HG03280 (cell line): ENCODE measurements at regions not wholly inside any gene's neighbourhood (a gene's known extent, or its start where the extent isn't known, plus 50 kb on each side); places are given as distances from the start of the nearest gene placed in this dataset.

ENCODE experiments used
- ATAC-seq: cut with Tn5 transposase; IDR thresholded peaks from one replicate; pipeline ENCODE4 v1.9.1; 2021; ENCODE audit warnings: mild to moderate bottlenecking, moderate library complexity; ENCODE audit not compliant: unreplicated experiment

DNA sequence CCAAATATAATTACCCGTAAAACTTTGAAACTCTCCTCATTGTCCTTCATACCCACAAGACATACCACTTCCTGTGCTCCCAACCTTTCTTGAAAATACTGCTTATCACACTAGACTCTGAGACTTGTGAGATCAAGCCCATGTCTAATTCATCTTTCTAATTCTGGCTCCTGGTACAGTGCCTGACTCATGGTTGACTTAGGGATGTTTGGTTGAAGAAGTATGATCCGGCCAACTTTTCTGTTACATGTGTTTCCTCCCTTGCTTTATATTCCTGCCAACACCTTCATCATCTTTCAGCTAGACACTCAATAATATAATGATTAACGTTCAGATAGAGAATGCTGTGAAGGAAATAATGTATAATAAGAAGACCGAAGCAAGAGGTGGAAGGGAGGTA is 58.2 kb downstream of the MEX3B start:
- ATAC-seq, result no peak

GRCh38 chr15:81983497-81983896 is 62.3 kb downstream of the MEX3B start:
- ATAC-seq, result no peak

- ATAC-seq, result no peak
Measured at GRCh38 chr15:81982808-81983207, 63.0 kb downstream of the MEX3B start.

DNA sequence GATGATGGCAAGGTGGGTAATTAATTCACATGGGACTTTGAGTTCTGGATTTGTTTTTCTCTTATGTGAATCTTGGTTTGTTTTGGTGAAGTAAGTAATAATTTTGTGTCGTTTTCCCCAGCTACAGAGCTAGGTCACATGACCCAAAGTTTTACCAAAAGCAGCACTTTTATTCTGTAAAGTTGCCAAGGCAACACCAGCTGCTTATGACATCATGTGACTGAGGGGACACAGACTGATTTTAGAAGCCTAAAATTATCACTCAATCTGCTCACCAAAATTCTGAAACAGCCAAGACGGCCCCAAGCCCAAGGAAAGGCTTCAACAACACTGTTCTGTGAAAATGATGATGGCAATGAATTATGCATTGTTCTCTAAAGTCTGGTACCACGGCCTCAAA is 63.9 kb downstream of the MEX3B start:
- no peak for ATAC-seq

- no peak for ATAC-seq
Measured at GRCh38 chr15:81977464-81977863, 68.4 kb downstream of the MEX3B start.

- ATAC-seq, result no peak
Measured at GRCh38 chr15:81968691-81969090, 77.1 kb downstream of the MEX3B start.

DNA sequence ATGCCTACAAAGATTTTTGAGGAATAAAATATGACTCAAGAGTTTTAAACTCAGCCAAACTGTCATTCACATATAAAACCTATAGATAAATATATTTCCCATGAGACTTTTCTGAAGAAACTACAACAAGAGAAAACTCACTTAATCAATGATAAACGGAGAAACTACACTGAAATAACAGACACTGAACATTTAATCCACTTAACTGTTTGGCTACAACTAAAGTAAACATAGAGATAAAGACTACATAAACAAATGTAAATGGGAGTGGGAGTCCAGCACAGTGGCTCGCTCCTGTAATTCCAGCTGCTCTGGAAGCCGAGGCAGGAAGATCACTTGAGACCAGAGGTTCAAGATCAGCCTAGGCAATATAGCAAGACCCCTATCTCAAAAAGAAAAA is 79.2 kb downstream of the MEX3B start:
- no peak for ATAC-seq

DNA sequence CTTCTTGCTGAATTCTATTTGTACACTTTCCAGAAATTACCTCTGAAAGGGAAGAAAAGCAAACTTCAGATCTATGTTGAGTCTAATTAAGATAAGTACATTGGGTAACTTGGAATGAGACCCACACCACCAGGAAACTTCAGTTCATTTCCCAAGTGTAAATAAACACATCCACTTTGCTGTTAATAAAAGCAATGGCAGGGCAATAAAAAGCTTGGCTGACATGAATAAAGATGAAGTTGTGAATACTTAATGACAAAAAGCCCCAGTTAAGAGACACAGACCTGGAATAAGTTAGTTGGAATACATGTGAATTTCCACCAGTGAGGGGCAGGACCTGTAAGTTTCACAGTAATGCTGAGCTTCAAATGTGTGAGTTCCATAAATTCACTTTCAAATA is 83.3 kb downstream of the MEX3B start:
- no peak for ATAC-seq

- ATAC-seq, result no peak
Measured at GRCh38 chr15:81959196-81959595, 86.6 kb downstream of the MEX3B start.

- no peak for ATAC-seq
Measured at GRCh38 chr15:81957698-81958097, 88.1 kb downstream of the MEX3B start.

DNA sequence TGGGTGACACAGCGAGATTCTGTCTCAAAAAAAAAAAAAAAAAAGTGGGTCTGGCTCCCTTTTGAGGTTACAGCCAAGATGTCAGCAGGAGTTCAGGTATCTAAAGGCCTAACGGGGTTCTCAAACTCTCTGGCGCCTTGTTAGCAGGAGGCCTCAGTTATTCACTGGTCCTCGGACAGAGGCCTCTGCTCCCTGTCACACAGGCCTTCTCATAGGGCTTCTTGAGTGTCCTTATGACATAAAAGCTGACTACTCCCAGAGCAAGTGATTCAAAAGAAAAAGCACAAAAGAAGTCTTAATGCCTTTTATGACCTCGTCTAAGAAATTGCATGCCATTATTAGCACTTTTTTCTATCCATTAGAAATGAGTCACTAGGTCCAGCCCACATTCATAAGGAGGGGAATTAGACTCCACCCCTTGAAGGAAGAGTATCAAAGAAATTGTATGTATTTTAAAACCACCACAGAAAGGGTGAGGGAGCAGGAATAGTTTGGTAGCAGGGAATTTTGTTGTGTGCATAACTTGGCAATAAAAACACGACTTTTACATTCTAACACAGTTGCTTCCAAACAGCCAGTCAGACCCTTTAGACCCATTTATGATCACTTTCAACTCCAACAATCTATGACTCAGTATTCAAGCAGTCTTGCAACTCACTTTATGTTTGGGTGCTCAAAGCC is 90.3 kb downstream of the MEX3B start:
- ATAC-seq, result no peak

GRCh38 chr15:81954158-81954783 is 91.5 kb downstream of the MEX3B start:
- no peak for ATAC-seq

- no peak for ATAC-seq
Measured at GRCh38 chr15:81950841-81951414, 94.9 kb downstream of the MEX3B start.

DNA sequence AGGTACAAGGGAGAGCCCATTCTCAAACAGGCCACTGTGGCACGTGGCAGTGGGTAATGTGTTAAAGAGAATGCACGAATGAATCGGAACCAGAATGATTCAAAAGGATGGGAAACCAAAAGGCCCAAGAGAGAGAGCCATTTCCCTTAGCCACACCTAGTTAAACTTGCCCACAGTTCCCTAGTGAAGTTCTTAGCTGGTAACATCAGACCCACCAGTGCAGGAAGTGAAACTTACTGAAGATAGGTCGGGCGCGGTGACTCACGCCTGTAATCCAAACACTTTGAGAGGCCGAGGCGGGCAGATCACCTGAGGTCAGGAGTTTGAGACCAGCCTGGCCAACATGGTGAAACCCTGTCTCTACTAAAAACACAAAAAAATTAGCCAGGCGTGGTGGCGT is 97.1 kb downstream of the MEX3B start:
- ATAC-seq, result no peak

- no peak for ATAC-seq
Measured at GRCh38 chr15:81948222-81948621, 97.6 kb downstream of the MEX3B start.

DNA sequence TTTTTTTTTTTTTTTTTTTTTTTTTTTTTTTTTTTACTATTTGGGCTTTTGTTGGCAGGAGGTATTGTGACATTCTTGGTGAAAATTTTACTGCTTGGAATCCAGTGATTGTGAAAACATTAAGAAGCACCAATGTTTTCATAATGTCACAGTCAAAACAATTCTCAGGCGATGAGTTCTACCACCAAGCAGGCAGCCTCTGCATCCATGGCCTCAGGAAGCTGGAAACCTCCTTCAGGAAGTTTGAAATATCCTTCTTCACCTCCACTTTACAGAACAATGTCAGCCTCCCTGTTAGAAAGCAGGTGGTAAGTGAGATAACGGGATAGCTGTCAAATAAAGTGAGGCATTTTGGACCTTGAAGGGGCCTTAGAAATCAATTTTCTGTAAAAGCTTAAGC is 98.3 kb downstream of the MEX3B start:
- no peak for ATAC-seq

- ATAC-seq, result no peak
Measured at GRCh38 chr15:81945014-81945615, 100.7 kb downstream of the MEX3B start.

DNA sequence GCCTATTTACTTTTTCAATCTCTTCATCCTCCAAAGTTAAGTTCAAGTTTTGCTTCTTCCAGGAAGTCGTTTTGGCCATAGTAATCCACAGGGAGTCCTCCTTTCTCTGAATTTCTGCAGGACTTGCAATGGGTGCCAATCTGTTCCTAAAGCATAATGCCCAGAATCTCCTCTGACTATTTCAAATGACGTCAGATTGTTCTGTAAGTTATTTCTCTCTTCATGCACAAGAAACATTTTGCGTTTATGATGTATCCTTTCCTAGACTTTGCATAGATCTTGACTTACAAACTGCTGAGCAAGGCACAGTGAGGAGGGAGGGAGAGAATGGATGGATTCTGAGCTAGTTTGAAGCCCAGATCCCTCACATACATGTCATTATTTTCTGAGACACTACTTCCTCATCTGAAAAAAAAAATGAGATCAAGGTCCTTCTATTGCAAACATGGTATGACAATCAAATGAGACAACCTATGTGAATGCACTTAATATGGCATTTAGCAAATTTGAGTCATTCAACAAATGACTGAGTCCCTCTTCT is 103.1 kb downstream of the MEX3B start:
- no peak for ATAC-seq

DNA sequence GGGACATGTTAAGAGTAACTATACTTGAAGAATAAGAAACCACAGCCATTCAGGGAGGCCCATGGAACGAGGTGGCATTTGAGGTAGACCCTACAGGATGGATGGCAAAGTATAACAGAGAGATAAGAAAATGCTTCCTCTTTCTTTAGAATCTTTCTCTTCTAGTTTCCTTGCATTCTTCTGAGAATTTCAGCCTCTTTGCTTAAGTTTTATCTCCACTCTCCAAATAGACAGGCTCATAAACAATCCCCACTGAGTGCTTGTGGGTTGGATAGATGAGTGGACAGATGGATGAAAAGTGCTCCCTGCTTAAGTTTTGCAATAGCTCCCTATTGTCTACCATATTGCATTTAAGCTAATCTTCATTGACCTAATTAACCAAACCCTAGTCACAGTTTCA is 103.7 kb downstream of the MEX3B start:
- ATAC-seq, result no peak

DNA sequence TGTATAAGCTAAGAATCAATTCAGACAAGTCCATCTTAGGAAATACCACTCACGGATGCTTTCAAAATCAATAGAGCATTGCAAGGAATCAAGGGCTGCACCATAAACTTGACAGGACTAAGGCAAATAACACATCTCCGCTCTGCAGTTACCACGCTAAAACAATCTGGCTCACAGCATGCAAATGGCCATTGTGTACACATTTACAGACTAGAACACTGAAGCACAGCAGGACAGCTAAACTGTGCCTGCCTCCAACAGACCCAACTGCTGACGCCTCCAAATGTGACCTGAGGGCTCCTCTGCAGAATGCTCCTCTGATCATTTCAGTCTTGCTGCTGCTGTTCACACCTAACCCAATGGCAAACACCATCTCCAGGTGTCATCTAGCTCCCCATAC is 104.3 kb downstream of the MEX3B start:
- ATAC-seq, result no peak

- no peak for ATAC-seq
Measured at GRCh38 chr15:81940467-81941451, 105.1 kb downstream of the MEX3B start.
